ENCODE measurements at regions not wholly inside any gene's neighbourhood (a gene's known extent, or its start where the extent isn't known, plus 50 kb on each side); places are given as distances from the start of the nearest gene placed in this dataset.

GRCh38 chr6:109241199-109241598 lies 141.1 kb downstream of the CD164 start:
- dilution Hi-C loops (cut with MboI; ENCODE audit: extremely low pct_ligation_motif_present, low sequenced_read_pairs) = no loop called here
- Histone ChIP-seq H3K27me3 (ENCODE audit: control insufficient read depth in 2 of 2, insufficient read depth in 2 of 2, low read length in 2 of 2) (no peaks in the 10 kb centered on the region), H3K4me3 (replicated peaks in 1 of 3; ENCODE audit: insufficient read depth in 1 of 3, low read depth in 1 of 3, low read length in 3 of 3) (no peak overlapping the region), H3K4me1 (ENCODE audit: control insufficient read depth, extremely low read depth, insufficient read depth, low read length) (peaks cover 9% of the 10 kb centered on the region), H3K9me1 (replicated peaks; ENCODE audit: control insufficient read depth, extremely low read depth, insufficient read depth, low read length) (no peaks in the 10 kb centered on the region), H3K9ac (replicated peaks; ENCODE audit: extremely low read depth, insufficient read depth, low read length) (no peak overlapping the region), H3K36me3 (ENCODE audit: control insufficient read depth in 2 of 2, extremely low read depth in 1 of 2, insufficient read depth in 2 of 2, low read length in 2 of 2) (no peaks in the 10 kb centered on the region), H3K27ac (ENCODE audit: insufficient read depth, low read depth, low read length) (no peak overlapping the region), H3K4me2 (ENCODE audit: insufficient read depth, low read length) (no peak overlapping the region), H3K79me2 (ENCODE audit: control insufficient read depth, insufficient read depth, low read length) (no peaks in the 10 kb centered on the region), H4K20me1 (replicated peaks; ENCODE audit: control insufficient read depth, extremely low read depth, insufficient read depth, low read length) (no peaks in the 10 kb centered on the region), H2AFZ (ENCODE audit: low read depth, low read length) (no peak overlapping the region), H3K9me3 (replicated peaks; ENCODE audit: control insufficient read depth, insufficient read depth, low read length) (no peaks in the 10 kb centered on the region)
- FAIRE-seq (no peak), DNase-seq (ENCODE audit: low read depth, low spot score) (no peak)
- TF ChIP-seq CTCF (IDR thresholded peaks at IDR 0.05; ENCODE audit: extremely low read depth in 1 of 2, insufficient read depth in 1 of 2, low read depth in 1 of 2, low read length in 2 of 2) (no peak), POLR2AphosphoS5 (IDR thresholded peaks at IDR 0.05; ENCODE audit: insufficient read depth, low read depth, low read length) (no peak), EZH2 (IDR thresholded peaks at IDR 0.05; ENCODE audit: borderline replicate concordance, low read depth, low read length, severe bottlenecking) (no peak), POLR2A (IDR thresholded peaks at IDR 0.05; ENCODE audit: low read depth, low read length) (no peak), MYC (IDR thresholded peaks at IDR 0.05; ENCODE audit: low read depth, low read length) (no peak), FOS (IDR thresholded peaks at IDR 0.05; ENCODE audit: borderline replicate concordance, insufficient read depth, low read length) (no peak)
- TF ChIP-seq, protein P1, sequence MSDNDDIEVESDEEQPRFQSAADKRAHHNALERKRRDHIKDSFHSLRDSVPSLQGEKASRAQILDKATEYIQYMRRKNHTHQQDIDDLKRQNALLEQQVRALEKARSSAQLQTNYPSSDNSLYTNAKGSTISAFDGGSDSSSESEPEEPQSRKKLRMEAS (IDR thresholded peaks at IDR 0.05; ENCODE audit: insufficient read depth, insufficient read length) = no peak
- intact Hi-C loops (cut with micrococcal nuclease) = no loop called here
- BruUV-seq (replicated peaks) = no TSS peak
- CTCF ChIA-PET = interaction anchor here (1.1 kb wide), 1 partner anchor 15 kb away, joined by 3 read pairs; no protein-coding TSS in a partner anchor
- POLR2A ChIA-PET = no interaction called here
